ENCODE measurements at regions not wholly inside any gene's neighbourhood (a gene's known extent, or its start where the extent isn't known, plus 50 kb on each side); places are given as distances from the start of the nearest gene placed in this dataset.

DNA sequence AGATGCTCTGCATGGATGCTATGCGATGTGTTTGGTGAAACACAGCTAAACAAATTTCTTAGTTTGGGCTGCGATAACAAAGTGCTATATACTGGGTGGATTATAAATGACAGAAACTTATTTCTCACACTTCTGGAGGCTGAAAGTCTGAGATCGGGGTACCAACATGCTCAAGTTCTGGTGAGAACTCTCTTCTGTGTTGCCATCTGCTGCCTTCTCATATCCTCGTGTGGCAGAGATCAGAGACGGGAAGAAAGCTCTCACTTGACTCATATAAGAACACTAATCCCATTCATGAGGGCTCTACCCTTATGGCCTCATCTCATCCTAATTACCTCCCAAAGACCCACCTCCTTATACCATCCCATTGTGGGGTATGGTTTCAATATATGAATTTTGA is 162.0 kb upstream of the DTNBP1 start:
- Histone ChIP-seq H3K36me3 (no peaks in the 10 kb centered on the region), H3K4me3 (no peak overlapping the region), H3K27me3 (no peaks in the 10 kb centered on the region), H3K4me1 (no peaks in the 10 kb centered on the region), H3K27ac (no peak overlapping the region), H3K9me3 (no peaks in the 10 kb centered on the region)
- DNase-seq: no peak
- TF ChIP-seq, protein P1, sequence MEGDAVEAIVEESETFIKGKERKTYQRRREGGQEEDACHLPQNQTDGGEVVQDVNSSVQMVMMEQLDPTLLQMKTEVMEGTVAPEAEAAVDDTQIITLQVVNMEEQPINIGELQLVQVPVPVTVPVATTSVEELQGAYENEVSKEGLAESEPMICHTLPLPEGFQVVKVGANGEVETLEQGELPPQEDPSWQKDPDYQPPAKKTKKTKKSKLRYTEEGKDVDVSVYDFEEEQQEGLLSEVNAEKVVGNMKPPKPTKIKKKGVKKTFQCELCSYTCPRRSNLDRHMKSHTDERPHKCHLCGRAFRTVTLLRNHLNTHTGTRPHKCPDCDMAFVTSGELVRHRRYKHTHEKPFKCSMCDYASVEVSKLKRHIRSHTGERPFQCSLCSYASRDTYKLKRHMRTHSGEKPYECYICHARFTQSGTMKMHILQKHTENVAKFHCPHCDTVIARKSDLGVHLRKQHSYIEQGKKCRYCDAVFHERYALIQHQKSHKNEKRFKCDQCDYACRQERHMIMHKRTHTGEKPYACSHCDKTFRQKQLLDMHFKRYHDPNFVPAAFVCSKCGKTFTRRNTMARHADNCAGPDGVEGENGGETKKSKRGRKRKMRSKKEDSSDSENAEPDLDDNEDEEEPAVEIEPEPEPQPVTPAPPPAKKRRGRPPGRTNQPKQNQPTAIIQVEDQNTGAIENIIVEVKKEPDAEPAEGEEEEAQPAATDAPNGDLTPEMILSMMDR (IDR thresholded peaks at IDR 0.05): no peak
- no peak for TF ChIP-seq POLR2A (IDR thresholded peaks at IDR 0.05)
- intact Hi-C loops (cut with DNase I; ENCODE audit: low total_unique reads): no loop called here

DNA sequence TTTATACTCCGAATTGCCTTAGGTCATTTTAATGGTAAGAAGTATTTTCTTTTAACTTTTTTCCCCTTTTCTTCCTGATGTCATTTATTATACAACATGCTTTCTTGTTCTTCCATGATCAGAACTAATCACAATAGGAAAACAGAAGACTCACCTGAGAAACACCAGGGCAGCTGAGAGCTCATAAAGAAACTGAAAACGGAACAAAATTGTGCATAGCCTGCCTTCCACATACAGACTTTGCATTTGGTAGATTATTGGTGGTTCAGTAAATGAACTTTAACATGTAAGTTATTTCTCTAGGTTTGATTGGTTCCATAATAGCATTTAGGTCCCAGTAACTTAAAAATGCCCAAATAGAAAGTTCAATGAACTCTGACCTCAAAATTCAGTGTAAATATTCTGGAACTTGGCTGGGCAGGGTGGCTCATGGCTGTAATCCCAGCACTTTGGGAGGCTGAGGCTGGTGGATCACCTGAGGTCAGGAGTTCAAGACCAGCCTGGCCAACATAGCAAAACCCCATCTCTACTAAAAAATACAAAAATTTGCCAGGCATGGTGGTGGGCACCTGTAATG is 161.1 kb upstream of the DTNBP1 start:
- no peak for DNase-seq
- Histone ChIP-seq H3K27me3 (no peaks in the 10 kb centered on the region), H3K4me3 (no peak overlapping the region), H3K27ac (no peak overlapping the region), H3K4me1 (no peaks in the 10 kb centered on the region), H3K36me3 (no peaks in the 10 kb centered on the region), H3K9me3 (no peaks in the 10 kb centered on the region)
- intact Hi-C loops (cut with DNase I; ENCODE audit: low total_unique reads): no loop called here
- no peak for TF ChIP-seq POLR2A (IDR thresholded peaks at IDR 0.05)
- TF ChIP-seq, protein P1 (IDR thresholded peaks at IDR 0.05): no peak

DNA sequence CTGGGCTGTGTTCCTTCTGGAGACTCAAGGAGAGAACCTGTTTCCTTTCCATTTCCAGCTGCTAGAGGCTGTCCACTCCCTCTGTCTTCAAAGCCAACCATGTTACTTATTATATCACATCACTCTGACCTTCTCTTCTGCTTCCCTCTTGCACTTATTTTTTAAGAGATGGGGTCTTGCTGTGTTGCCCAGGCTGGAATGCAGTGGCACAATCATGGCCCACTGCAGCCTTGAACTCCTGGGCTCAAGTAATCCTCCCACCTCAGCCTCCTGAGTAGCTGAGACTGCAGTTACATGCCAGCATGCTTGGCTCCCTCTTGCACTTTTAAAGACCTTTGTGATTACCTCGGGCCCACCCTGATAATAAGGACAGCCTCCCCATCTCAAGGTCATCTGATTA is 160.0 kb upstream of the DTNBP1 start:
- DNase-seq: no peak
- Histone ChIP-seq H3K4me1 (no peaks in the 10 kb centered on the region), H3K27me3 (no peaks in the 10 kb centered on the region), H3K36me3 (no peaks in the 10 kb centered on the region), H3K27ac (no peak overlapping the region), H3K9me3 (no peaks in the 10 kb centered on the region), H3K4me3 (no peak overlapping the region)
- TF ChIP-seq POLR2A (IDR thresholded peaks at IDR 0.05): no peak
- TF ChIP-seq, protein P1 (IDR thresholded peaks at IDR 0.05): no peak
- intact Hi-C loops (cut with DNase I; ENCODE audit: low total_unique reads): no loop called here

DNA sequence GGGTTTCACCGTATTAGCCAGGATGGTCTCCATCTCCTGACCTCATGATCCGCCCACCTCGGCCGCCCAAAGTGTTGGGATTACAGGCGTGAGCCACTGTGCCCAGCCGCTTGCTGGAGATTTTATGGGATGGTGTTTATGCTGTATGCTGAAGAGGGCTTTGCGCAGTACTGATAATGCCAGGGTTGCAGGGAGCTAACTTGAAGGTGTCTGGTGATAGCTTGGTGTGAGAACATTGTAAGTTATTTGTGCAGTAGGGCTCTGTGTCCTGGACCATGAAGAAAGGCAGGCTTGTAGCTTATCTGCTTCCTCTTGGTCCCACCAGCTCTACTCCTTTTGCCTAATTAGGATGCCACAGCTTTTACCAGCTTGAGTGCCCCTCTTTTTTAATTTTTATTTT is 157.0 kb upstream of the DTNBP1 start:
- Histone ChIP-seq H3K4me1 (no peaks in the 10 kb centered on the region), H3K27ac (no peak overlapping the region), H3K36me3 (no peaks in the 10 kb centered on the region), H3K4me3 (no peak overlapping the region), H3K27me3 (no peaks in the 10 kb centered on the region), H3K9me3 (no peaks in the 10 kb centered on the region)
- intact Hi-C loops (cut with DNase I; ENCODE audit: low total_unique reads): no loop called here
- no peak for TF ChIP-seq POLR2A (IDR thresholded peaks at IDR 0.05)
- no peak for DNase-seq

DNA sequence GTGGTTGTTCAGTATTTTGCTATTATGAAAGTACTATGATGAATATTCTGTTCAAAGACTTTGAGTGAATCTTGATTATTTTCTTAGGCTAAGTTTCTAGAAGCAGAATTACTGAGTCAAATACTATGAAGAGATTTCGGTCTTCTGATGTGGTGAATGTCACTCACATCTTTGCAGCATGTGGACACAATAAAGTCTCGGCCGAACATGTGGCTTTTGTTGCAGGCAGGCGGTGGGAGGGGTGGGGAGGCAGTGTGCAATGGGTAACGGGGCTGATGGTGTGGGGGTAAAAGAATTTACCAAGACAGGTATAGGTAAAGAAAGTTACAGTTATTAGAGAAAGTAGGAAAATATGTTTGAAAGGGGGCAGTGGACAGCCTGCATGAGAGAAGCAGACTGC is 156.4 kb upstream of the DTNBP1 start:
- intact Hi-C loops (cut with DNase I; ENCODE audit: low total_unique reads): no loop called here

More for the DNA sequence above, 156.4 kb upstream of the DTNBP1 start:
- Histone ChIP-seq H3K36me3 (no peaks in the 10 kb centered on the region), H3K9me3 (no peaks in the 10 kb centered on the region), H3K4me3 (no peak overlapping the region), H3K4me1 (no peaks in the 10 kb centered on the region), H3K27me3 (no peaks in the 10 kb centered on the region), H3K27ac (no peak overlapping the region)
- TF ChIP-seq, protein P1 (IDR thresholded peaks at IDR 0.05): no peak
- no peak for TF ChIP-seq POLR2A (IDR thresholded peaks at IDR 0.05)
- no peak for DNase-seq

All from uterus (tissue), 3 donors.